ENCODE measurements at regions not wholly inside any gene's neighbourhood (a gene's known extent, or its start where the extent isn't known, plus 50 kb on each side); places are given as distances from the start of the nearest gene placed in this dataset.

- no peak for TF ChIP-seq MAX (IDR thresholded peaks at IDR 0.05)
- TF ChIP-seq RAD21 (IDR thresholded peaks at IDR 0.05; ENCODE audit: low read depth): no peak
- no peak for TF ChIP-seq TCF12 (IDR thresholded peaks at IDR 0.05; ENCODE audit: low read depth)
- no peak for TF ChIP-seq EP300 (IDR thresholded peaks at IDR 0.05; ENCODE audit: borderline replicate concordance)
- no peak for TF ChIP-seq CEBPB (IDR thresholded peaks at IDR 0.05)
- no peak for TF ChIP-seq ZBTB7A (IDR thresholded peaks at IDR 0.05; ENCODE audit: low read depth)
- TF ChIP-seq USF1 (IDR thresholded peaks at IDR 0.05): no peak
- no peak for TF ChIP-seq REST (IDR thresholded peaks at IDR 0.05; ENCODE audit: low read depth)
- no peak for TF ChIP-seq CREB1 (IDR thresholded peaks at IDR 0.05; ENCODE audit: low read depth)
- no peak for TF ChIP-seq NFIC (IDR thresholded peaks at IDR 0.05)
- TF ChIP-seq TAF1 (IDR thresholded peaks at IDR 0.05; ENCODE audit: low read depth): no peak
- TF ChIP-seq YY1 (IDR thresholded peaks at IDR 0.05; ENCODE audit: low read depth): no peak
Observed at GRCh38 chr1:229941160-229941559, 125.9 kb upstream of the GALNT2 start.
